Lung (tissue), 11 donors: ENCODE measurements at regions not wholly inside any gene's neighbourhood (a gene's known extent, or its start where the extent isn't known, plus 50 kb on each side); places are given as distances from the start of the nearest gene placed in this dataset.

Experiments
- ATAC-seq: fragments of 200-7000 bp; cut with Tn5 transposase; one replicate; pipeline ENCODE4 v1.9.1; 2020; ENCODE audit warnings: moderate number of reproducible peaks; ENCODE audit not compliant: insufficient read depth, low FRiP score
- DNase-seq, 3 donors: peaks; one replicate each; pipeline ENCODE4 v3.0.0-alpha.2; 2013 to 2017
- H3K27ac ChIP-seq, 2 donors: one replicate each; pipeline ENCODE4 v1.5.1; 2013; ENCODE audit warnings: mild to moderate bottlenecking in 2 of 2, moderate library complexity in 2 of 2, control low read depth in 1 of 2, inconsistent platforms in 1 of 2, low read depth in 1 of 2, low read length in 1 of 2
- H3K27me3 ChIP-seq, 3 donors: one replicate each; pipeline ENCODE4 v1.5.1; 2013; ENCODE audit warnings: low read length in 2 of 3; ENCODE audit not compliant: control insufficient read depth in 3 of 3, insufficient read depth in 3 of 3
- H3K36me3 ChIP-seq, 4 donors: one replicate each; pipeline ENCODE4 v1.5.1; 2013; ENCODE audit warnings: low read length in 4 of 4, mild to moderate bottlenecking in 1 of 4, moderate library complexity in 1 of 4; ENCODE audit not compliant: control insufficient read depth in 4 of 4, insufficient read depth in 4 of 4
- H3K4me1 ChIP-seq, 5 donors: one replicate each; pipeline ENCODE4 v1.5.1; 2013; ENCODE audit warnings: low read length in 5 of 5, mild to moderate bottlenecking in 2 of 5, moderate library complexity in 1 of 5; ENCODE audit not compliant: control insufficient read depth in 5 of 5, insufficient read depth in 5 of 5
- H3K4me3 ChIP-seq: one replicate; pipeline ENCODE4 v1.5.1; 2013; ENCODE audit warnings: mild to moderate bottlenecking, control low read depth, moderate library complexity
- H3K9ac ChIP-seq, 2 donors: one replicate each; pipeline ENCODE4 v1.5.1; 2013; ENCODE audit warnings: low read length in 2 of 2, control low read depth in 1 of 2; ENCODE audit not compliant: insufficient read depth in 1 of 2
- H3K9me3 ChIP-seq, 4 donors: one replicate each; pipeline ENCODE4 v1.5.1; 2013; ENCODE audit warnings: low read length in 3 of 4, mild to moderate bottlenecking in 1 of 4, moderate library complexity in 1 of 4; ENCODE audit not compliant: control insufficient read depth in 4 of 4, insufficient read depth in 3 of 4
- WGBS, 2 donors: extraction: QIAGEN DNeasy Blood & Tissue Kit; methylation state at CpG; one replicate each; pipeline ENCODE4 v1.1.7; 2013; 5-methylcytosine and 5-hydroxymethylcytosine counted together
- TF ChIP-seq, protein P1 (sequence below): IDR thresholded peaks from 2 replicates; pipeline ENCODE4 v1.5.1; 2012; ENCODE audit warnings: mild to moderate bottlenecking; ENCODE audit errors: control extremely low read depth, extremely low read depth
- donor health status: control.
- donor health status: control.
- donor health status: Bipolar disorder and iron deficiency.
- donor health status: healthy.
- donor health status: DM: yes; HTN: yes; CAD: no.

DNA sequence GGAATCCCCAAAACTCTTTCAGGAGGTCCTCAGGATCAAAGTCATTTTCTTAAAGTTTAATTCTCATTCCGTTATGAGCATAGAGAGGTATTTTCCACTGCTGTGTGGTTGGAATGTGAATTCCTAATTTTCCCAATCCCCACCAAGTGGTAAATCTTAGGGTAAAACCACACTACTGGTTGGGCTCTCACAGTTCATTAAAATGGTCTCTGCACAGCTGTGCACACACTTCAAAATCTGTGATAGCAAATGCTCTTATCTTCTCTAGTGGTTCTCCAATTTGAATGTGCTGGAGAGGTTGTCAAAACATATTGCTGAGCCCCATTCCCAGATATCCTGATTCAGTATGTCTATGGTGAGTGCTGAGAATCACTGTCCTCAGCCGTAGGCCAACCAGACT lies 189.1 kb downstream of the BMP4 start:
- 70 to 90% methylated on average over 2 of the region's 2 CpGs for WGBS, 2 donors
- no peak for ATAC-seq

DNA sequence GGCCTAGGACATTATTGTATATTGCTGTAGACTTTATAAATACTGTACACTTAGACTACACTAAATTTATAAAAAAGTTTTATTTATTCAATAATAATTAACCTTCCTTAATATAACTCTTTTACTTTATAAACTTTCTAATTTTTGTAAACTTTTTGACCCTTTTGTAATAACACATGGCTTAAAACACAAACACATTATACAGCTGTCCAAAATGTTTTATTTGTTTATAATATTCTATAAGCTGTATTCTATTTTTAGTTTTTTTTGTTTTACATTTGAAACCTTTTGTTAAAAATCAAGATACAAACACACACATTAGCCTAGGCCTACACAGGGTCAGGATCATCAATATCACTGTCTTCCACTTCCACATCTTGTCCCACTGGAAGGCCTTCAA lies 190.0 kb downstream of the BMP4 start:
- peak in 2 of 3 donors; percentile 56 to 62 for DNase-seq
- H3K4me3 ChIP-seq, result no peak overlapping the region
- TF ChIP-seq, protein P1, sequence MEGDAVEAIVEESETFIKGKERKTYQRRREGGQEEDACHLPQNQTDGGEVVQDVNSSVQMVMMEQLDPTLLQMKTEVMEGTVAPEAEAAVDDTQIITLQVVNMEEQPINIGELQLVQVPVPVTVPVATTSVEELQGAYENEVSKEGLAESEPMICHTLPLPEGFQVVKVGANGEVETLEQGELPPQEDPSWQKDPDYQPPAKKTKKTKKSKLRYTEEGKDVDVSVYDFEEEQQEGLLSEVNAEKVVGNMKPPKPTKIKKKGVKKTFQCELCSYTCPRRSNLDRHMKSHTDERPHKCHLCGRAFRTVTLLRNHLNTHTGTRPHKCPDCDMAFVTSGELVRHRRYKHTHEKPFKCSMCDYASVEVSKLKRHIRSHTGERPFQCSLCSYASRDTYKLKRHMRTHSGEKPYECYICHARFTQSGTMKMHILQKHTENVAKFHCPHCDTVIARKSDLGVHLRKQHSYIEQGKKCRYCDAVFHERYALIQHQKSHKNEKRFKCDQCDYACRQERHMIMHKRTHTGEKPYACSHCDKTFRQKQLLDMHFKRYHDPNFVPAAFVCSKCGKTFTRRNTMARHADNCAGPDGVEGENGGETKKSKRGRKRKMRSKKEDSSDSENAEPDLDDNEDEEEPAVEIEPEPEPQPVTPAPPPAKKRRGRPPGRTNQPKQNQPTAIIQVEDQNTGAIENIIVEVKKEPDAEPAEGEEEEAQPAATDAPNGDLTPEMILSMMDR, result no peak
- H3K9ac ChIP-seq, result no peak overlapping the region
- H3K36me3 ChIP-seq, result no peaks in the 10 kb centered on the region
- ATAC-seq, result no peak
- H3K27me3 ChIP-seq, result no peaks in the 10 kb centered on the region
- H3K27ac ChIP-seq, result no peak overlapping the region
- H3K9me3 ChIP-seq, result peaks cover 0 to 5% (median 2%) of the 10 kb centered on the region in 4 donors
- peaks cover 0 to 13% (median 4%) of the 10 kb centered on the region in 5 donors for H3K4me1 ChIP-seq

More for the DNA sequence above, 189.1 kb downstream of the BMP4 start:
- H3K9me3 ChIP-seq, result peaks cover 0 to 2% (median 0%) of the 10 kb centered on the region in 4 donors
- H3K4me1 ChIP-seq, result peaks cover 0 to 13% (median 4%) of the 10 kb centered on the region in 5 donors
- DNase-seq, result peak; percentile 11 to 17 (median 14)
- no peaks in the 10 kb centered on the region for H3K36me3 ChIP-seq
- no peak overlapping the region for H3K27ac ChIP-seq
- no peak overlapping the region for H3K9ac ChIP-seq
- H3K27me3 ChIP-seq, result no peaks in the 10 kb centered on the region
- H3K4me3 ChIP-seq, result no peak overlapping the region
- TF ChIP-seq, protein P1, result no peak

DNA sequence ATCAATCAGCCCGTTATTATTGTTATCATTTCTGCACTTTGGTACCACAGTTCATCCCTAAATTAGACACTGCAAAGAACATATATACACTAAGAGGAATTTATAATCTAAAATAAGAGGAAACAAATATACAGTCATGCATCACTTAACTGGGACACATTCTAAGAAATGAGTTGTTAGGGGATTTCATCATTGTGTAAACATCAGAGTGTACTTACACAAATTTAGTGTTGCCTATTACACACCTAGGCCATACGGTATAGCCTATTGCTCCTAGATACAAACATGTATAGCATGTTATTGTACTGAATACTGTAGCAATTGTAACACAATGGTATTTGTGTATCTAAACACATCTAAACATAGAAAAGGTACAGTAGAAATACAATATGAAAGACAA lies 190.5 kb downstream of the BMP4 start:
- H3K4me3 ChIP-seq, result no peak overlapping the region
- TF ChIP-seq, protein P1, result no peak
- no peak overlapping the region for H3K27ac ChIP-seq
- no peak overlapping the region for H3K9ac ChIP-seq
- H3K4me1 ChIP-seq, result peaks cover 0 to 13% (median 4%) of the 10 kb centered on the region in 5 donors
- H3K27me3 ChIP-seq, result no peaks in the 10 kb centered on the region
- DNase-seq (no peak), ATAC-seq (no peak)
- peaks cover 0 to 5% (median 3%) of the 10 kb centered on the region in 4 donors for H3K9me3 ChIP-seq
- 91 to 92% methylated on average over 2 of the region's 2 CpGs for WGBS, 2 donors
- no peaks in the 10 kb centered on the region for H3K36me3 ChIP-seq

DNA sequence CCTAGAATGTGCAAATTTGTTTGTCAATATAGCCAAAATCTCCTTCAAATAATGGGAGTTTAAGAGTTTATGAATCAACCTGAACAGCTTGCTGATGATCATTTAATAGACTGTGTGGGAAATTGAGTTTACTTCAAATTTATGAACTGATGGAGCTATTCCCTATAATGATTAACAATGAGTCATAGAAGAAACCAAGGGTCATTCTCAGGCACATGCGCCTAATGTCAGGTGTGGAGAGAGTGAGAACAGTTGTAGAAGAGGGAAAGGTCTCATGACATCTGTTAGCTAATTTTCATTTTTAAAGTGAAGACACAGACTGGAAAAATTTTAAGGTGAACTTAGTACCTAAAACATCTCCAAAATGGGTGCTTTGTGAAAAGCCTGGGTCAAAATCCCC lies 191.8 kb downstream of the BMP4 start:
- Histone ChIP-seq H3K27ac (no peak overlapping the region), H3K4me1 (peaks cover 0 to 13% (median 4%) of the 10 kb centered on the region in 5 donors), H3K27me3 (no peaks in the 10 kb centered on the region), H3K9me3 (peaks cover 0 to 5% (median 1%) of the 10 kb centered on the region in 4 donors), H3K9ac (no peak overlapping the region), H3K36me3 (no peaks in the 10 kb centered on the region), H3K4me3 (no peak overlapping the region)
- no peak for DNase-seq
- TF ChIP-seq, protein P1, result no peak
- ATAC-seq, result no peak
- 95 to 98% methylated on average over 1 of the region's 1 CpG for WGBS, 2 donors
